ENCODE measurements at regions not wholly inside any gene's neighbourhood (a gene's known extent, or its start where the extent isn't known, plus 50 kb on each side); places are given as distances from the start of the nearest gene placed in this dataset.

- Histone ChIP-seq H4K20me1 (ENCODE audit: insufficient read depth, low read length) (no peaks in the 10 kb centered on the region), H3K79me2 (ENCODE audit: insufficient read depth, low read length) (no peaks in the 10 kb centered on the region), H3K4me1 (ENCODE audit: insufficient read depth, low read length, severe bottlenecking) (no peaks in the 10 kb centered on the region), H3K9ac (ENCODE audit: low read length) (no peak overlapping the region), H3K4me3 (ENCODE audit: low read depth, low read length, poor library complexity, severe bottlenecking) (no peak overlapping the region), H3K27ac (ENCODE audit: low read depth, low read length, poor library complexity, severe bottlenecking) (no peak overlapping the region), H3K9me3 (ENCODE audit: low read length) (no peaks in the 10 kb centered on the region), H3K4me2 (ENCODE audit: low read length) (no peak overlapping the region), H3F3A (ENCODE audit: insufficient read depth, low read length) (no peaks in the 10 kb centered on the region), H3K27me3 (ENCODE audit: insufficient read depth, low read length) (no peaks in the 10 kb centered on the region), H3K36me3 (ENCODE audit: insufficient read depth, low read length) (no peaks in the 10 kb centered on the region), H3K9me2 (ENCODE audit: low read depth, low read length) (no peaks in the 10 kb centered on the region), H2AFZ (ENCODE audit: low read length) (no peak overlapping the region)
- TF ChIP-seq CTCF (IDR thresholded peaks at IDR 0.05; ENCODE audit: low read length) (no peak), EZH2 (IDR thresholded peaks at IDR 0.05; ENCODE audit: borderline replicate concordance, low read length) (no peak)
Measured at GRCh38 chr5:34570143-34570542, 86.0 kb upstream of the RAI14 start.

GRCh38 chr5:34570721-34571676, 85.1 kb upstream of the RAI14 start:
- Histone ChIP-seq H3K36me3 (ENCODE audit: insufficient read depth, low read length) (no peaks in the 10 kb centered on the region), H3K4me3 (ENCODE audit: low read depth, low read length, poor library complexity, severe bottlenecking) (no peak overlapping the region), H3K4me1 (ENCODE audit: insufficient read depth, low read length, severe bottlenecking) (no peaks in the 10 kb centered on the region), H3F3A (ENCODE audit: insufficient read depth, low read length) (no peaks in the 10 kb centered on the region), H3K9me2 (ENCODE audit: low read depth, low read length) (no peaks in the 10 kb centered on the region), H3K27me3 (ENCODE audit: insufficient read depth, low read length) (no peaks in the 10 kb centered on the region), H3K27ac (ENCODE audit: low read depth, low read length, poor library complexity, severe bottlenecking) (no peak overlapping the region), H3K4me2 (ENCODE audit: low read length) (no peak overlapping the region), H3K9me3 (ENCODE audit: low read length) (no peaks in the 10 kb centered on the region), H2AFZ (ENCODE audit: low read length) (no peak overlapping the region), H3K79me2 (ENCODE audit: insufficient read depth, low read length) (no peaks in the 10 kb centered on the region), H4K20me1 (ENCODE audit: insufficient read depth, low read length) (no peaks in the 10 kb centered on the region), H3K9ac (ENCODE audit: low read length) (no peak overlapping the region)
- TF ChIP-seq EZH2 (IDR thresholded peaks at IDR 0.05; ENCODE audit: borderline replicate concordance, low read length) (no peak), CTCF (IDR thresholded peaks at IDR 0.05; ENCODE audit: low read length) (no peak)

GRCh38 chr5:34571677-34572041, 84.5 kb upstream of the RAI14 start:
- TF ChIP-seq CTCF (IDR thresholded peaks at IDR 0.05; ENCODE audit: low read length) = no peak
- no peak for TF ChIP-seq EZH2 (IDR thresholded peaks at IDR 0.05; ENCODE audit: borderline replicate concordance, low read length)
- no peaks in the 10 kb centered on the region for H3K79me2 ChIP-seq (ENCODE audit: insufficient read depth, low read length)
- H3K4me3 ChIP-seq (ENCODE audit: low read depth, low read length, poor library complexity, severe bottlenecking) = no peak overlapping the region
- no peaks in the 10 kb centered on the region for H3F3A ChIP-seq (ENCODE audit: insufficient read depth, low read length)
- H3K27me3 ChIP-seq (ENCODE audit: insufficient read depth, low read length) = no peaks in the 10 kb centered on the region
- H3K4me1 ChIP-seq (ENCODE audit: insufficient read depth, low read length, severe bottlenecking) = no peaks in the 10 kb centered on the region
- H3K9me2 ChIP-seq (ENCODE audit: low read depth, low read length) = no peaks in the 10 kb centered on the region
- H3K27ac ChIP-seq (ENCODE audit: low read depth, low read length, poor library complexity, severe bottlenecking) = no peak overlapping the region
- no peak overlapping the region for H2AFZ ChIP-seq (ENCODE audit: low read length)
- no peak overlapping the region for H3K4me2 ChIP-seq (ENCODE audit: low read length)
- H3K9me3 ChIP-seq (ENCODE audit: low read length) = no peaks in the 10 kb centered on the region
- H3K9ac ChIP-seq (ENCODE audit: low read length) = no peak overlapping the region
- no peaks in the 10 kb centered on the region for H4K20me1 ChIP-seq (ENCODE audit: insufficient read depth, low read length)
- H3K36me3 ChIP-seq (ENCODE audit: insufficient read depth, low read length) = no peaks in the 10 kb centered on the region

All from OCI-LY1 (cell line).